ENCODE measurements at regions not wholly inside any gene's neighbourhood (a gene's known extent, or its start where the extent isn't known, plus 50 kb on each side); places are given as distances from the start of the nearest gene placed in this dataset.

GRCh38 chr18:60596928-60597327 lies 224.4 kb upstream of the MC4R start:
- intact Hi-C loops (cut with micrococcal nuclease; ENCODE audit: unreplicated experiment), result no loop called here

GRCh38 chr18:60599267-60599666 lies 226.7 kb upstream of the MC4R start:
- Histone ChIP-seq H3K27ac (ENCODE audit: low read length) (no peak overlapping the region), H3K27me3 (ENCODE audit: control insufficient read depth, insufficient read depth, low read length) (no peaks in the 10 kb centered on the region), H3K4me3 (ENCODE audit: low read depth in 2 of 2, low read length in 2 of 2) (no peak overlapping the region), H3K9me3 (ENCODE audit: control insufficient read depth, insufficient read depth, low read depth, low read length) (no peaks in the 10 kb centered on the region), H3K4me1 (ENCODE audit: control insufficient read depth, insufficient read depth, low read length) (no peaks in the 10 kb centered on the region), H3K36me3 (ENCODE audit: control insufficient read depth, insufficient read depth, low read length) (no peaks in the 10 kb centered on the region)
- no peak for DNase-seq (ENCODE audit: low read depth, low spot score)
- CTCF ChIA-PET, result no interaction called here
- no peak for ATAC-seq
- POLR2A ChIA-PET, result no interaction called here
- TF ChIP-seq CTCF (IDR thresholded peaks at IDR 0.05), result no peak
- TF ChIP-seq POLR2AphosphoS5 (IDR thresholded peaks at IDR 0.05; ENCODE audit: low read depth, low read length), result no peak
- no peak for TF ChIP-seq REST (IDR thresholded peaks at IDR 0.05; ENCODE audit: insufficient read depth in 1 of 2, low read depth in 2 of 2, low read length in 1 of 2)
- no peak for TF ChIP-seq SIN3A (IDR thresholded peaks at IDR 0.05; ENCODE audit: borderline replicate concordance, insufficient read depth, low read depth, low read length)
- TF ChIP-seq TCF7L2 (IDR thresholded peaks at IDR 0.05; ENCODE audit: low read depth, low read length), result no peak
- intact Hi-C loops (cut with micrococcal nuclease; ENCODE audit: unreplicated experiment), result no loop called here
- no TSS peak for BruUV-seq (replicated peaks)
- in situ Hi-C loops (cut with HindIII; ENCODE audit: low pct_unique_long_range_greater_than_20kb, low sequenced_read_pairs), result no loop called here

More at GRCh38 chr18:60596928-60597327, 224.4 kb upstream of the MC4R start:
- ChIA-PET POLR2A (no interaction called here), CTCF (no interaction called here)
- no peaks in the 10 kb centered on the region for H3K9me3 ChIP-seq (ENCODE audit: control insufficient read depth, insufficient read depth, low read depth, low read length)
- no peaks in the 10 kb centered on the region for H3K4me1 ChIP-seq (ENCODE audit: control insufficient read depth, insufficient read depth, low read length)
- ATAC-seq (no peak), DNase-seq (ENCODE audit: low read depth, low spot score) (no peak)
- no TSS peak for BruUV-seq (replicated peaks)
- H3K27ac ChIP-seq (ENCODE audit: low read length), result no peak overlapping the region
- TF ChIP-seq SIN3A (IDR thresholded peaks at IDR 0.05; ENCODE audit: borderline replicate concordance, insufficient read depth, low read depth, low read length) (no peak), REST (IDR thresholded peaks at IDR 0.05; ENCODE audit: insufficient read depth in 1 of 2, low read depth in 2 of 2, low read length in 1 of 2) (no peak), POLR2AphosphoS5 (IDR thresholded peaks at IDR 0.05; ENCODE audit: low read depth, low read length) (no peak), CTCF (IDR thresholded peaks at IDR 0.05) (no peak), TCF7L2 (IDR thresholded peaks at IDR 0.05; ENCODE audit: low read depth, low read length) (no peak)
- H3K27me3 ChIP-seq (ENCODE audit: control insufficient read depth, insufficient read depth, low read length), result no peaks in the 10 kb centered on the region
- in situ Hi-C loops (cut with HindIII; ENCODE audit: low pct_unique_long_range_greater_than_20kb, low sequenced_read_pairs), result no loop called here
- no peaks in the 10 kb centered on the region for H3K36me3 ChIP-seq (ENCODE audit: control insufficient read depth, insufficient read depth, low read length)
- H3K4me3 ChIP-seq (ENCODE audit: low read depth in 2 of 2, low read length in 2 of 2), result no peak overlapping the region
